Gastrocnemius medialis (tissue), 4 donors: ENCODE measurements at regions not wholly inside any gene's neighbourhood (a gene's known extent, or its start where the extent isn't known, plus 50 kb on each side); places are given as distances from the start of the nearest gene placed in this dataset.

Source experiments
- ATAC-seq, 2 donors: fragments of 150-250 bp; one replicate each; pipeline ENCODE4 v1.9.1; 2016
- DNase-seq, 2 donors: peaks; one replicate each; pipeline ENCODE4 v3.0.0-alpha.2; 2019
- H3K27ac ChIP-seq, 4 donors: fragments of 200-600 bp; sonication (generic); 1 replicate in 1 of 4; 2 replicates in 3 of 4; pipeline ENCODE4 v1.5.1; 2016 to 2018; ENCODE audit warnings: mild to moderate bottlenecking in 2 of 4, moderate library complexity in 1 of 4
- H3K27me3 ChIP-seq, 3 donors: fragments of 200-600 bp; sonication (generic) in 2 of 3; 1 replicate in 1 of 3; 2 replicates in 2 of 3; pipeline versions ENCODE4 v1.5.1 to v1.6.0; 2016 to 2019; ENCODE audit warnings: mild to moderate bottlenecking in 1 of 3, moderate library complexity in 1 of 3
- H3K36me3 ChIP-seq, 2 donors: fragments of 200-600 bp; sonication (generic) in 1 of 2; one replicate each; pipeline ENCODE4 v1.5.1; 2017 to 2018
- H3K4me1 ChIP-seq, 2 donors: fragments of 200-600 bp; sonication (generic) in 1 of 2; one replicate each; pipeline ENCODE4 v1.5.1; 2016 to 2017; ENCODE audit warnings: mild to moderate bottlenecking in 2 of 2
- H3K4me3 ChIP-seq, 4 donors: fragments of 200-600 bp; sonication (generic) in 3 of 4; 1 replicate in 1 of 4; 2 replicates in 3 of 4; pipeline ENCODE4 v1.5.1; 2016 to 2019; ENCODE audit warnings: mild to moderate bottlenecking in 2 of 4
- H3K9me3 ChIP-seq, 3 donors: fragments of 200-600 bp; sonication (generic) in 2 of 3; 1 replicate in 1 of 3; 2 replicates in 2 of 3; pipeline ENCODE4 v1.5.1; 2016 to 2019
- POLR2A ChIP-seq, 2 donors: fragments of 450-650 bp; IDR thresholded peaks; one replicate each; pipeline ENCODE4 v1.6.1; 2017; ENCODE audit warnings: antibody characterized with exemption in 2 of 2, mild to moderate bottlenecking in 2 of 2, moderate library complexity in 2 of 2
- in situ Hi-C, 4 donors: fragments of 200-750 bp; cut with MboI; loops; one replicate each; pipeline versions ENCODE4 v1.15.0 to v1.8.0; 2017; ENCODE audit warnings: low sequenced_read_pairs in 4 of 4
- intact Hi-C: fragments of 100-400 bp; cut with DNase I; formaldehyde crosslinking; loops from one replicate; pipeline ENCODE4 v1.15.1; 2023; ENCODE audit warnings: low total_unique reads
- TF ChIP-seq, protein P1 (sequence below), 5 experiments: fragments of 450-650 bp in 3 of 5; fragments of 200-600 bp in 2 of 5; sonication (generic) in 2 of 5; IDR thresholded peaks in 4 of 5; conservative IDR thresholded peaks in 1 of 5; 1 replicate in 4 of 5; 2 replicates in 1 of 5; pipeline ENCODE4 v1.5.1; 2016 to 2019; ENCODE audit warnings: antibody characterized with exemption in 5 of 5, mild to moderate bottlenecking in 3 of 5, moderate library complexity in 3 of 5

DNA sequence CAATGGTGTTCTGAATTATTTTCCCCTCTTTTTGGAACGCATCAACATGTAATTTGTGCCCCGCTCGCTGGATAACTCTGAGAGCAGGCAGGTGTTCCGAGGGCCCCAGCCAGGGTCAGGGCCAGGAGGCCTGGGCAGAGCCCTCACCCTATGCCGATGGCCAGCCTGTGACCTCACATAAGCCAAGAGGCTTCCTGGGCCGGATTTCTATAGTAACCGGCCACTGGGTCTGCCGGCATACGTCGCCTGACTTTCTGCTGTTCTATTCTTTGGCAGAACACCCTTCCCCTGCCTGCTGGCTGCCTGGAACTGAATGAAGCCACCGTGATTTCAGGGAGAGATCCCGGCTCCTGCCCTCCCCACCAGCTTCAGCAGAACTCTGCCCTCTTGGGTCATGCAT is 375.2 kb downstream of the SHANK2 start:
- intact Hi-C loops: no loop called here
- Histone ChIP-seq H3K27me3 (peaks cover 0 to 12% (median 4%) of the 10 kb centered on the region in 3 donors), H3K9me3 (no peaks in the 10 kb centered on the region), H3K27ac (no peak overlapping the region), H3K4me1 (no peaks in the 10 kb centered on the region), H3K36me3 (no peaks in the 10 kb centered on the region), H3K4me3 (no peak overlapping the region)
- no peak for ATAC-seq
- in situ Hi-C loops: no loop called here
- DNase-seq: no peak
- TF ChIP-seq, protein P1, sequence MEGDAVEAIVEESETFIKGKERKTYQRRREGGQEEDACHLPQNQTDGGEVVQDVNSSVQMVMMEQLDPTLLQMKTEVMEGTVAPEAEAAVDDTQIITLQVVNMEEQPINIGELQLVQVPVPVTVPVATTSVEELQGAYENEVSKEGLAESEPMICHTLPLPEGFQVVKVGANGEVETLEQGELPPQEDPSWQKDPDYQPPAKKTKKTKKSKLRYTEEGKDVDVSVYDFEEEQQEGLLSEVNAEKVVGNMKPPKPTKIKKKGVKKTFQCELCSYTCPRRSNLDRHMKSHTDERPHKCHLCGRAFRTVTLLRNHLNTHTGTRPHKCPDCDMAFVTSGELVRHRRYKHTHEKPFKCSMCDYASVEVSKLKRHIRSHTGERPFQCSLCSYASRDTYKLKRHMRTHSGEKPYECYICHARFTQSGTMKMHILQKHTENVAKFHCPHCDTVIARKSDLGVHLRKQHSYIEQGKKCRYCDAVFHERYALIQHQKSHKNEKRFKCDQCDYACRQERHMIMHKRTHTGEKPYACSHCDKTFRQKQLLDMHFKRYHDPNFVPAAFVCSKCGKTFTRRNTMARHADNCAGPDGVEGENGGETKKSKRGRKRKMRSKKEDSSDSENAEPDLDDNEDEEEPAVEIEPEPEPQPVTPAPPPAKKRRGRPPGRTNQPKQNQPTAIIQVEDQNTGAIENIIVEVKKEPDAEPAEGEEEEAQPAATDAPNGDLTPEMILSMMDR (IDR thresholded peaks at IDR 0.05 in 4 of 5, conservative IDR thresholded peaks at IDR 0.05 in 1 of 5): no peak
- no peak for TF ChIP-seq POLR2A (IDR thresholded peaks at IDR 0.05)

DNA sequence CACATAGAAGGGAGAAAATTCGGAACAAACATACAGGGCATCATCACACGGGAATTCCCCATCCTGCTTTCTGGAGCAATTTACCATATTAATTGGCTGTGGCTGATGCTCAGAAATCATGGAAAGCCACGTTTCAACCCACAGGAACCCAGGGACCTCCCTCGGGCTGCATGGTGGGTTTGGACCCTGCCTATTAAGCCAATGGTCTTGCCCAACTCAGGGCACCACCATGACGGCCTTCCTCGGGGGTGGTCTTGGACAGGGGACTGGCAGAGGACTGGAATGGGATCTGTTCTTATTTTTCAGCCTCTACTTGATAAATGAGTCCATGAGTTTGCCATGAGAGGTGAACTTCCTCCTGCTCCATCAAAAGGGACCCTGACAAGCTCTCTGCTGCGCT is 374.0 kb downstream of the SHANK2 start:
- Histone ChIP-seq H3K9me3 (no peaks in the 10 kb centered on the region), H3K4me1 (no peaks in the 10 kb centered on the region), H3K36me3 (no peaks in the 10 kb centered on the region), H3K4me3 (no peak overlapping the region), H3K27me3 (peaks cover 0 to 12% (median 4%) of the 10 kb centered on the region in 3 donors), H3K27ac (no peak overlapping the region)
- intact Hi-C loops (no loop called here), in situ Hi-C loops (no loop called here)
- no peak for ATAC-seq
- TF ChIP-seq, protein P1 (IDR thresholded peaks at IDR 0.05 in 4 of 5, conservative IDR thresholded peaks at IDR 0.05 in 1 of 5): no peak
- TF ChIP-seq POLR2A (IDR thresholded peaks at IDR 0.05): no peak
- DNase-seq: no peak

DNA sequence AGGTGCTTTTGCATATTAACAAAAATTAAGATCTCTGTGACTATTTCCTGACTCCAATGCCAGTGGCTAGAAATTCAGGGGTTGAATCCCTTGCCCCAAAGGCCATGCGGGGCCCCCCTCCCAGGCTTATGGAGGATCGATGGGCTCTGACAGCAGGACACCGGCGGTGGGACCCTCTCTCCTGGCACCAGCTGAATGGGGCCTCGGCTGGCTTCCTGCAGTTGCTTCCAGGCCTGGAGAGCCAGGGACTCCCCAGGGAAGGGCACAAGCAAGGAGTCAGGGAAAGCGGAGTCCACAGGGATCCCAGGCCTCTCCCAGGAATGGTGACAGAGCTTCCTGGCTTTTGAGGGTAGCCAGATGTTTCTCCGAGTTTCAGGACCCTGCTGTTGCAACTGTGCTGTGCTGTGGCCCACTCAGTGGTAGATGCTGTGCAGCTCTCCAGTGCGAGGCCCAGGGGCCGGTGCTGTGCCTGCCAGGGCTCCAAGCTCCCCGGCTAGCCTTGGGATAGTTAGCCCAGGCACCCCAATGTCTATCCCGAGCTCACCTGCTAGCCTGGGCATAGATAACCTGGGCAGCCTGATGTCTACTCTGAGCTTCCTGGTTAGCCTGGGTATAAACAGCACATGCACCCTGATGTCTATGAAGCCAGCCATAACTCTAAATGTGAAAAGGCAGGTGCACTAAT is 372.6 kb downstream of the SHANK2 start:
- peaks cover 0 to 12% (median 8%) of the 10 kb centered on the region in 3 donors for H3K27me3 ChIP-seq
- in situ Hi-C loops: no loop called here
- no peak for DNase-seq
- H3K4me1 ChIP-seq: no peaks in the 10 kb centered on the region
- TF ChIP-seq POLR2A (IDR thresholded peaks at IDR 0.05): no peak
- TF ChIP-seq, protein P1 (IDR thresholded peaks at IDR 0.05 in 4 of 5, conservative IDR thresholded peaks at IDR 0.05 in 1 of 5): no peak
- no peaks in the 10 kb centered on the region for H3K9me3 ChIP-seq
- H3K36me3 ChIP-seq: no peaks in the 10 kb centered on the region
- no peak for ATAC-seq
- H3K27ac ChIP-seq: no peak overlapping the region
- intact Hi-C loops: no loop called here
- no peak overlapping the region for H3K4me3 ChIP-seq

DNA sequence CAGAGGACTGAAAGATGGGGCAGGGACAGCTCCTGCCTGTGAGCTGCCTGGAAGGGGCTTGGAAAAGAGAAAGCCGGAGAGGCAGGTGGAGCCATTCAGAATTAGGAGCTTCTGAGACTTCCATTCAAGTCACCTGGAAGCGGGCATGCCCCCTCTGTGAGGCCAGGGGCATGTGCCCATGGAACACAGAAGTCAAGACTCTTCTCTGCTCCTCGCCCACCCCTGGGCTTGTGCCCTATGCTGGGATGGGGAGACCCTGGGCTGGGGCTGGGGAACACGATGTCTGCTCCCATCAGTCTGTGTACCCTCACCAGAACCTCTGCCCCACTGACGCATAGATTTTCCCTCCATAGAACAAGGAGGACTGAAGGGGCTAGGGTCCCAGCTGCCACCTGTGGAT is 372.0 kb downstream of the SHANK2 start:
- Histone ChIP-seq H3K27ac (no peak overlapping the region), H3K36me3 (no peaks in the 10 kb centered on the region), H3K4me3 (no peak overlapping the region), H3K9me3 (no peaks in the 10 kb centered on the region), H3K4me1 (no peaks in the 10 kb centered on the region), H3K27me3 (peaks cover 1 to 13% (median 4%) of the 10 kb centered on the region in 3 donors)
- no peak for TF ChIP-seq POLR2A (IDR thresholded peaks at IDR 0.05)
- TF ChIP-seq, protein P1 (IDR thresholded peaks at IDR 0.05 in 4 of 5, conservative IDR thresholded peaks at IDR 0.05 in 1 of 5): no peak
- no peak for ATAC-seq
- intact Hi-C loops: no loop called here
- in situ Hi-C loops: no loop called here
- no peak for DNase-seq
